GM23248 (cell line): ENCODE measurements at regions not wholly inside any gene's neighbourhood (a gene's known extent, or its start where the extent isn't known, plus 50 kb on each side); places are given as distances from the start of the nearest gene placed in this dataset.
"Not testable (repeated sequence)": the region's sequence is repeated elsewhere in the genome, so short reads cannot be mapped to it uniquely, and the experiment has no call there.

ENCODE experiments used
- DNase-seq: peaks from one replicate; pipeline ENCODE4 v3.0.0-alpha.2; 2015
- H2AFZ ChIP-seq: fragments of 200-600 bp; sonication (generic); 2 replicates; pipeline ENCODE4 v1.6.1; 2016; ENCODE audit warnings: antibody characterized with exemption
- H3F3A ChIP-seq: fragments of 200-600 bp; sonication (generic); 2 replicates; pipeline ENCODE4 v1.6.1; 2016; ENCODE audit warnings: mild to moderate bottlenecking, antibody characterized with exemption, mixed run types; ENCODE audit not compliant: insufficient read depth
- H3K27ac ChIP-seq: fragments of 200-600 bp; sonication (generic); 2 replicates; pipeline ENCODE4 v1.5.1; 2016; ENCODE audit warnings: mild to moderate bottlenecking
- H3K27me3 ChIP-seq: fragments of 200-600 bp; sonication (generic); replicated peaks from 2 replicates; pipeline ENCODE4 v1.6.1; 2016; ENCODE audit warnings: mild to moderate bottlenecking; ENCODE audit not compliant: insufficient read depth
- H3K36me3 ChIP-seq: fragments of 200-600 bp; sonication (generic); 2 replicates; pipeline ENCODE4 v1.6.1; 2016; ENCODE audit warnings: low read depth, mild to moderate bottlenecking
- H3K4me1 ChIP-seq: fragments of 200-600 bp; sonication (generic); 2 replicates; pipeline ENCODE4 v1.6.1; 2016; ENCODE audit warnings: mild to moderate bottlenecking; ENCODE audit not compliant: insufficient read depth
- H3K4me2 ChIP-seq: fragments of 200-600 bp; sonication (generic); one replicate; pipeline ENCODE4 v1.6.1; 2016; ENCODE audit warnings: mild to moderate bottlenecking; ENCODE audit not compliant: unreplicated experiment
- H3K4me3 ChIP-seq: fragments of 200-600 bp; sonication (generic); 2 replicates; pipeline ENCODE4 v1.5.1; 2016; ENCODE audit warnings: mild to moderate bottlenecking
- H3K79me2 ChIP-seq: fragments of 200-600 bp; sonication (generic); 2 replicates; pipeline ENCODE4 v1.6.1; 2016; ENCODE audit warnings: mild to moderate bottlenecking; ENCODE audit not compliant: insufficient read depth
- H3K9ac ChIP-seq: fragments of 200-600 bp; sonication (generic); 2 replicates; pipeline ENCODE4 v1.6.1; 2016; ENCODE audit warnings: mild to moderate bottlenecking
- H3K9me2 ChIP-seq: fragments of 200-600 bp; sonication (generic); 2 replicates; pipeline ENCODE4 v1.6.1; 2016; ENCODE audit warnings: mixed run types, mild to moderate bottlenecking, moderate library complexity; ENCODE audit not compliant: insufficient read depth
- H3K9me3 ChIP-seq: fragments of 200-600 bp; sonication (generic); one replicate; pipeline ENCODE4 v1.6.1; 2017; ENCODE audit warnings: low read depth
- H4K20me1 ChIP-seq: fragments of 200-600 bp; sonication (generic); 2 replicates; pipeline ENCODE4 v1.6.0; 2016; ENCODE audit not compliant: insufficient read depth
- EZH2 ChIP-seq: fragments of 200-600 bp; sonication (generic); IDR thresholded peaks from 2 replicates; pipeline ENCODE4 v1.6.1; 2018; ENCODE audit warnings: antibody characterized with exemption, mild to moderate bottlenecking; ENCODE audit not compliant: insufficient read depth, poor library complexity, severe bottlenecking
- EZH2phosphoT487 ChIP-seq: fragments of 200-600 bp; sonication (generic); IDR thresholded peaks from 2 replicates; pipeline ENCODE4 v1.6.1; 2018; ENCODE audit warnings: antibody characterized with exemption, moderate library complexity, mild to moderate bottlenecking, low read depth; ENCODE audit not compliant: insufficient read depth
- WGBS, 2 experiments: methylation state at CpG; one replicate each; pipeline ENCODE4 v1.1.6; 2015 to 2017; ENCODE audit warnings: low lambda C conversion rate in 2 of 2, low coverage in 1 of 2; ENCODE audit errors: missing lambda C conversion rate in 2 of 2; 5-methylcytosine and 5-hydroxymethylcytosine counted together
- in situ Hi-C: fragments of 300-500 bp; cut with MboI; formaldehyde crosslinking; loops from 2 replicates; pipeline ENCODE4 v1.15.0; 2020

- H3K9me2 ChIP-seq = no peaks in the 10 kb centered on the region
- H3K27ac ChIP-seq = no peak overlapping the region
- no peak overlapping the region for H3K9ac ChIP-seq
- no peaks in the 10 kb centered on the region for H3F3A ChIP-seq
- H3K9me3 ChIP-seq = no peaks in the 10 kb centered on the region
- H3K4me2 ChIP-seq = no peak overlapping the region
- in situ Hi-C loops = no loop called here
- H3K36me3 ChIP-seq = no peaks in the 10 kb centered on the region
- H2AFZ ChIP-seq = no peak overlapping the region
- no peak overlapping the region for H3K4me3 ChIP-seq
- no peaks in the 10 kb centered on the region for H3K4me1 ChIP-seq
- 87 to 88% methylated on average over 1 of the region's 1 CpG for WGBS, 2 experiments
- TF ChIP-seq EZH2 (no peak), EZH2phosphoT487 (no peak)
- no peak for DNase-seq
- no peaks in the 10 kb centered on the region for H4K20me1 ChIP-seq
- no peaks in the 10 kb centered on the region for H3K79me2 ChIP-seq
- no peaks in the 10 kb centered on the region; the same call in 1 of the 2 replicates for H3K27me3 ChIP-seq
Measured at GRCh38 chr14:55837467-55837866, 257.5 kb downstream of the KTN1 start.

- no peak overlapping the region for H2AFZ ChIP-seq
- H3K4me1 ChIP-seq = no peaks in the 10 kb centered on the region
- TF ChIP-seq EZH2 = no peak
- no peak for TF ChIP-seq EZH2phosphoT487
- H3F3A ChIP-seq = no peaks in the 10 kb centered on the region
- no peak overlapping the region for H3K27ac ChIP-seq
- no peak overlapping the region for H3K9ac ChIP-seq
- in situ Hi-C loops = no loop called here
- H3K9me2 ChIP-seq = no peaks in the 10 kb centered on the region
- no peak for DNase-seq
- no peak overlapping the region for H3K4me3 ChIP-seq
- H4K20me1 ChIP-seq = no peaks in the 10 kb centered on the region
- no peaks in the 10 kb centered on the region; the same call in 1 of the 2 replicates for H3K27me3 ChIP-seq
- H3K79me2 ChIP-seq = no peaks in the 10 kb centered on the region
- no peaks in the 10 kb centered on the region for H3K9me3 ChIP-seq
- no peaks in the 10 kb centered on the region for H3K36me3 ChIP-seq
- H3K4me2 ChIP-seq = no peak overlapping the region
- 47 to 51% methylated on average over 3 of the region's 3 CpGs for WGBS, 2 experiments
Measured at GRCh38 chr14:55838529-55839052, 258.6 kb downstream of the KTN1 start.

DNA sequence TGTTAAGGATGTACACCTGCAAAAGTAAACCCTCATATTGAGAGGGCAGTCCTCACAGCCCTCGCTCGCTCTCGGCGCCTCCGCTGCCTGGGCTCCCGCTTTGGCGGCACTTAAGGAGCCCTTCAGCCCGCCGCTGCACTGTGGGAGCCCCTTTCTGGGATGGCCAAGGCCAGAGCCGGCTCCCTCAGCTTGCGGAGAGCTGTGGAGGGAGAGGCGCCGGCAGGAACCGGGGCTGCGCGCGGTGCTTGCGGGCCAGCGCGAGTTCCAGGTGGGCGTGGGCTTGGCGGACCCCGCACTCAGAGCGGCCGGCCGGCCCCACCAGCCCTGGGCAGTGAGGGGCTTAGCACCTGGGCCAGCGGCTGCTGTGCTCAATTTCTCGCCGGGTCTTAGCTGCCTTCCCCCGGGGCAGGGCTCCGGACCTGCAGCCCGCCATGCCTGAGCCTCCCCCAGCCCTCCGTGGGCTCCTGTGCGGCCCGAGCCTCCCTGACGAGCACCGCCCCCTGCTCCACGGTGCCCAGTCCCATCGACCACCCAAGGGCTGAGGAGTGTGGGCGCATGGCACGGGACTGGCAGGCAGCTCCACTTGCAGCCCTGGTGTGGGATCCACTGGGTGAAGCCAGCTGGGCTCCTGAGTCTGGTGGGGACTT is 259.4 kb downstream of the KTN1 start:
- H3K79me2 ChIP-seq, H3K27ac ChIP-seq, H3K4me3 ChIP-seq, H2AFZ ChIP-seq, H3K4me1 ChIP-seq, DNase-seq, H3K9me3 ChIP-seq, H3F3A ChIP-seq, H3K27me3 ChIP-seq, H4K20me1 ChIP-seq, in situ Hi-C loops, H3K9ac ChIP-seq, H3K4me2 ChIP-seq, H3K9me2 ChIP-seq, H3K36me3 ChIP-seq: not testable (repeated sequence)
- WGBS, 2 experiments = 84 to 87% methylated on average over 16 to 28 of the region's 41 CpGs

- H3K9me2 ChIP-seq = no peaks in the 10 kb centered on the region
- H3K4me3 ChIP-seq = no peak overlapping the region
- in situ Hi-C loops = no loop called here
- no peak overlapping the region for H3K27ac ChIP-seq
- no peaks in the 10 kb centered on the region for H3K9me3 ChIP-seq
- WGBS, 2 experiments = 87 to 88% methylated on average over 6 of the region's 6 CpGs
- no peaks in the 10 kb centered on the region for H3K36me3 ChIP-seq
- no peak for DNase-seq
- TF ChIP-seq EZH2 = no peak
- no peak for TF ChIP-seq EZH2phosphoT487
- H3F3A ChIP-seq = no peaks in the 10 kb centered on the region
- no peak overlapping the region for H3K9ac ChIP-seq
- H4K20me1 ChIP-seq = no peaks in the 10 kb centered on the region
- H2AFZ ChIP-seq = no peak overlapping the region
- no peak overlapping the region for H3K4me2 ChIP-seq
- no peaks in the 10 kb centered on the region for H3K27me3 ChIP-seq
- H3K4me1 ChIP-seq = no peaks in the 10 kb centered on the region
- H3K79me2 ChIP-seq = no peaks in the 10 kb centered on the region
Measured at GRCh38 chr14:55840821-55841220, 260.8 kb downstream of the KTN1 start.

GRCh38 chr14:55841625-55842024 is 261.6 kb downstream of the KTN1 start:
- H3F3A ChIP-seq = peaks cover 5% of the 10 kb centered on the region; the same call in 1 of the 2 replicates
- H4K20me1 ChIP-seq = no peaks in the 10 kb centered on the region
- no peak for DNase-seq
- H3K79me2 ChIP-seq = no peaks in the 10 kb centered on the region
- no peak overlapping the region for H3K4me3 ChIP-seq
- no peaks in the 10 kb centered on the region for H3K27me3 ChIP-seq
- no peaks in the 10 kb centered on the region for H3K9me2 ChIP-seq
- H3K36me3 ChIP-seq = no peaks in the 10 kb centered on the region
- H3K4me1 ChIP-seq = peaks cover 5% of the 10 kb centered on the region; the same call in 1 of the 2 replicates
- in situ Hi-C loops = no loop called here
- TF ChIP-seq EZH2phosphoT487 (no peak), EZH2 (no peak)
- H3K27ac ChIP-seq = no peak overlapping the region
- H3K9ac ChIP-seq = no peak overlapping the region
- WGBS, 2 experiments = 57 to 63% methylated on average over 6 of the region's 6 CpGs
- H3K9me3 ChIP-seq = no peaks in the 10 kb centered on the region
- H2AFZ ChIP-seq = no peak overlapping the region
- H3K4me2 ChIP-seq = no peak overlapping the region
